Breast epithelium (tissue), 3 donors: ENCODE measurements at regions not wholly inside any gene's neighbourhood (a gene's known extent, or its start where the extent isn't known, plus 50 kb on each side); places are given as distances from the start of the nearest gene placed in this dataset.

Experiments used
- POLR2A ChIP-seq: fragments of 450-650 bp; IDR thresholded peaks from one replicate; pipeline ENCODE4 v1.6.1; 2016; ENCODE audit warnings: antibody characterized with exemption, mild to moderate bottlenecking, moderate library complexity
- POLR2AphosphoS5 ChIP-seq, 3 donors: sonication (generic); formaldehyde crosslinking; IDR thresholded peaks; one replicate each; pipeline ENCODE4 v1.6.1; 2017; ENCODE audit warnings: antibody characterized with exemption in 3 of 3
- TF ChIP-seq, protein P1 (sequence below), 3 donors: fragments of 450-650 bp; IDR thresholded peaks; one replicate each; pipeline ENCODE4 v1.5.1; 2016 to 2017; ENCODE audit warnings: antibody characterized with exemption in 3 of 3, mild to moderate bottlenecking in 3 of 3, moderate library complexity in 3 of 3

- TF ChIP-seq, protein P1, sequence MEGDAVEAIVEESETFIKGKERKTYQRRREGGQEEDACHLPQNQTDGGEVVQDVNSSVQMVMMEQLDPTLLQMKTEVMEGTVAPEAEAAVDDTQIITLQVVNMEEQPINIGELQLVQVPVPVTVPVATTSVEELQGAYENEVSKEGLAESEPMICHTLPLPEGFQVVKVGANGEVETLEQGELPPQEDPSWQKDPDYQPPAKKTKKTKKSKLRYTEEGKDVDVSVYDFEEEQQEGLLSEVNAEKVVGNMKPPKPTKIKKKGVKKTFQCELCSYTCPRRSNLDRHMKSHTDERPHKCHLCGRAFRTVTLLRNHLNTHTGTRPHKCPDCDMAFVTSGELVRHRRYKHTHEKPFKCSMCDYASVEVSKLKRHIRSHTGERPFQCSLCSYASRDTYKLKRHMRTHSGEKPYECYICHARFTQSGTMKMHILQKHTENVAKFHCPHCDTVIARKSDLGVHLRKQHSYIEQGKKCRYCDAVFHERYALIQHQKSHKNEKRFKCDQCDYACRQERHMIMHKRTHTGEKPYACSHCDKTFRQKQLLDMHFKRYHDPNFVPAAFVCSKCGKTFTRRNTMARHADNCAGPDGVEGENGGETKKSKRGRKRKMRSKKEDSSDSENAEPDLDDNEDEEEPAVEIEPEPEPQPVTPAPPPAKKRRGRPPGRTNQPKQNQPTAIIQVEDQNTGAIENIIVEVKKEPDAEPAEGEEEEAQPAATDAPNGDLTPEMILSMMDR (IDR thresholded peaks at IDR 0.05) = no peak
- TF ChIP-seq POLR2A (no peak), POLR2AphosphoS5 (IDR thresholded peaks at IDR 0.05) (no peak)
These were observed 308.6 kb upstream of the ZFP64 start for GRCh38 chr20:52500157-52500556.
